Tibial nerve (tissue), 4 donors: ENCODE measurements at regions not wholly inside any gene's neighbourhood (a gene's known extent, or its start where the extent isn't known, plus 50 kb on each side); places are given as distances from the start of the nearest gene placed in this dataset.

Experiments used
- DNase-seq, 2 donors: peaks; one replicate each; pipeline ENCODE4 v3.0.0-alpha.2; 2019; ENCODE audit warnings: low spot score in 2 of 2
- H3K27ac ChIP-seq, 4 donors: fragments of 200-600 bp; sonication (generic) in 3 of 4; one replicate each; pipeline ENCODE4 v1.5.1; 2017 to 2019; ENCODE audit warnings: mild to moderate bottlenecking in 1 of 4
- H3K27me3 ChIP-seq, 2 donors: fragments of 200-600 bp; sonication (generic) in 1 of 2; one replicate each; pipeline versions ENCODE4 v1.5.1 to v1.6.0; 2017 to 2019
- H3K36me3 ChIP-seq, 3 donors: fragments of 200-600 bp; sonication (generic); one replicate each; pipeline ENCODE4 v1.5.1; 2018 to 2019
- H3K4me1 ChIP-seq, 4 donors: fragments of 200-600 bp; sonication (generic) in 3 of 4; one replicate each; pipeline ENCODE4 v1.5.1; 2017 to 2019
- H3K4me3 ChIP-seq, 4 donors: fragments of 200-600 bp; sonication (generic) in 3 of 4; one replicate each; pipeline ENCODE4 v1.5.1; 2017 to 2019; ENCODE audit warnings: mild to moderate bottlenecking in 1 of 4, moderate library complexity in 1 of 4
- H3K9me3 ChIP-seq, 4 donors: fragments of 200-600 bp; sonication (generic) in 3 of 4; one replicate each; pipeline ENCODE4 v1.5.1; 2017 to 2019
- EP300 ChIP-seq, 2 donors: sonication (generic); formaldehyde crosslinking; IDR thresholded peaks; one replicate each; pipeline ENCODE4 v1.6.1; 2017; ENCODE audit warnings: antibody characterized with exemption in 2 of 2, mild to moderate bottlenecking in 1 of 2
- POLR2A ChIP-seq, 2 donors: fragments of 450-650 bp; IDR thresholded peaks; one replicate each; pipeline ENCODE4 v1.6.1; 2017; ENCODE audit warnings: antibody characterized with exemption in 2 of 2, mild to moderate bottlenecking in 2 of 2, moderate library complexity in 2 of 2
- WGBS, 2 donors: methylation state at CpG; one replicate each; pipeline ENCODE4 v1.1.5; 2018; 5-methylcytosine and 5-hydroxymethylcytosine counted together
- TF ChIP-seq, protein P1 (sequence below), 5 experiments: fragments of 200-600 bp in 3 of 5; fragments of 450-650 bp in 2 of 5; sonication (generic) in 3 of 5; IDR thresholded peaks; one replicate each; pipeline ENCODE4 v1.5.1; 2016 to 2019; ENCODE audit warnings: antibody characterized with exemption in 5 of 5, mild to moderate bottlenecking in 3 of 5, moderate library complexity in 2 of 5

GRCh38 chr5:166341740-166342337 is 1949.6 kb upstream of the WWC1 start:
- DNase-seq = no peak
- Histone ChIP-seq H3K27me3 (no peaks in the 10 kb centered on the region), H3K27ac (no peak overlapping the region), H3K4me1 (no peaks in the 10 kb centered on the region), H3K9me3 (no peaks in the 10 kb centered on the region), H3K4me3 (no peak overlapping the region), H3K36me3 (no peaks in the 10 kb centered on the region)
- no peak for TF ChIP-seq POLR2A (IDR thresholded peaks at IDR 0.05)
- no peak for TF ChIP-seq EP300 (IDR thresholded peaks at IDR 0.05)
- TF ChIP-seq, protein P1, sequence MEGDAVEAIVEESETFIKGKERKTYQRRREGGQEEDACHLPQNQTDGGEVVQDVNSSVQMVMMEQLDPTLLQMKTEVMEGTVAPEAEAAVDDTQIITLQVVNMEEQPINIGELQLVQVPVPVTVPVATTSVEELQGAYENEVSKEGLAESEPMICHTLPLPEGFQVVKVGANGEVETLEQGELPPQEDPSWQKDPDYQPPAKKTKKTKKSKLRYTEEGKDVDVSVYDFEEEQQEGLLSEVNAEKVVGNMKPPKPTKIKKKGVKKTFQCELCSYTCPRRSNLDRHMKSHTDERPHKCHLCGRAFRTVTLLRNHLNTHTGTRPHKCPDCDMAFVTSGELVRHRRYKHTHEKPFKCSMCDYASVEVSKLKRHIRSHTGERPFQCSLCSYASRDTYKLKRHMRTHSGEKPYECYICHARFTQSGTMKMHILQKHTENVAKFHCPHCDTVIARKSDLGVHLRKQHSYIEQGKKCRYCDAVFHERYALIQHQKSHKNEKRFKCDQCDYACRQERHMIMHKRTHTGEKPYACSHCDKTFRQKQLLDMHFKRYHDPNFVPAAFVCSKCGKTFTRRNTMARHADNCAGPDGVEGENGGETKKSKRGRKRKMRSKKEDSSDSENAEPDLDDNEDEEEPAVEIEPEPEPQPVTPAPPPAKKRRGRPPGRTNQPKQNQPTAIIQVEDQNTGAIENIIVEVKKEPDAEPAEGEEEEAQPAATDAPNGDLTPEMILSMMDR (IDR thresholded peaks at IDR 0.05) = no peak
- WGBS, 2 donors = 53 to 66% methylated on average over 5 of the region's 5 CpGs

GRCh38 chr5:166342402-166342801 is 1949.0 kb upstream of the WWC1 start:
- 82 to 88% methylated on average over 3 of the region's 3 CpGs for WGBS, 2 donors
- no peak for DNase-seq
- no peaks in the 10 kb centered on the region for H3K27me3 ChIP-seq
- H3K9me3 ChIP-seq = no peaks in the 10 kb centered on the region
- no peaks in the 10 kb centered on the region for H3K4me1 ChIP-seq
- no peak overlapping the region for H3K4me3 ChIP-seq
- no peak for TF ChIP-seq EP300 (IDR thresholded peaks at IDR 0.05)
- TF ChIP-seq, protein P1 (IDR thresholded peaks at IDR 0.05) = no peak
- TF ChIP-seq POLR2A (IDR thresholded peaks at IDR 0.05) = no peak
- H3K36me3 ChIP-seq = no peaks in the 10 kb centered on the region
- no peak overlapping the region for H3K27ac ChIP-seq

- no peak for DNase-seq
- Histone ChIP-seq H3K4me3 (no peak overlapping the region), H3K9me3 (no peaks in the 10 kb centered on the region), H3K4me1 (no peaks in the 10 kb centered on the region), H3K27me3 (no peaks in the 10 kb centered on the region), H3K36me3 (no peaks in the 10 kb centered on the region), H3K27ac (no peak overlapping the region)
- 17 to 34% methylated on average over 3 of the region's 3 CpGs for WGBS, 2 donors
- no peak for TF ChIP-seq POLR2A (IDR thresholded peaks at IDR 0.05)
- TF ChIP-seq EP300 (IDR thresholded peaks at IDR 0.05) = no peak
- TF ChIP-seq, protein P1 (IDR thresholded peaks at IDR 0.05) = no peak
Observed at GRCh38 chr5:166346726-166347374, 1944.6 kb upstream of the WWC1 start.

GRCh38 chr5:166349046-166349445 is 1942.4 kb upstream of the WWC1 start:
- 35 to 45% methylated on average over 1 of the region's 1 CpG for WGBS, 2 donors
- DNase-seq = no peak
- H3K36me3 ChIP-seq = no peaks in the 10 kb centered on the region
- H3K9me3 ChIP-seq = no peaks in the 10 kb centered on the region
- no peaks in the 10 kb centered on the region for H3K4me1 ChIP-seq
- TF ChIP-seq EP300 (IDR thresholded peaks at IDR 0.05) = no peak
- TF ChIP-seq, protein P1 (IDR thresholded peaks at IDR 0.05) = no peak
- no peak for TF ChIP-seq POLR2A (IDR thresholded peaks at IDR 0.05)
- no peak overlapping the region for H3K27ac ChIP-seq
- no peaks in the 10 kb centered on the region for H3K27me3 ChIP-seq
- H3K4me3 ChIP-seq = no peak overlapping the region

DNA sequence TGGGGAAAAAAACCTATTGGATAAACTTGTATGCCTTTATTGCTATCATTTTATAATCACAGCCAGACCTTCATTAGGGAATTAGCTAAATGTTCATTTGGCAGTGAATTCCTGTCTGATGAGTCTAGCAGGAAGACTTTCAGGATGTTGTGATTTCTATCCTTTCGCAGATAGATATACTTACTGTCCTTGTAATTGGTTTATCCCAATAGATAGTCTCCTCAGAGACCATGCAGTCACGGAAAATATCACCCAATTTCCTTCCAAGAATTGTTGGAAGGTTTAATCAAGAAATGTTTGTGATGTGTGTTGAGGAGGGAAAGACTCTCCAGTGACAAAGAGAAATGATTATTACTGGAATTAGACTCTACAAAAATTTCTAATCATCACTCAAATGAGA is 1937.9 kb upstream of the WWC1 start:
- H3K27me3 ChIP-seq = no peaks in the 10 kb centered on the region
- H3K9me3 ChIP-seq = no peaks in the 10 kb centered on the region
- TF ChIP-seq EP300 (IDR thresholded peaks at IDR 0.05) (no peak), POLR2A (IDR thresholded peaks at IDR 0.05) (no peak)
- TF ChIP-seq, protein P1 (IDR thresholded peaks at IDR 0.05) = no peak
- H3K4me1 ChIP-seq = no peaks in the 10 kb centered on the region
- WGBS, 2 donors = 49 to 57% methylated on average over 2 of the region's 2 CpGs
- no peaks in the 10 kb centered on the region for H3K36me3 ChIP-seq
- no peak overlapping the region for H3K27ac ChIP-seq
- DNase-seq = no peak
- H3K4me3 ChIP-seq = no peak overlapping the region
